GM23338 (cell line): ENCODE measurements at regions not wholly inside any gene's neighbourhood (a gene's known extent, or its start where the extent isn't known, plus 50 kb on each side); places are given as distances from the start of the nearest gene placed in this dataset.

Experiments used
- ATAC-seq: fragments of 200-7000 bp; cut with Tn5 transposase; 3 replicates; pipeline ENCODE4 v1.9.1; 2020
- DNase-seq: peaks from one replicate; pipeline ENCODE4 v3.0.0-alpha.2; 2015; ENCODE audit warnings: low spot score
- H2AFZ ChIP-seq: fragments of 200-600 bp; sonication (generic); 2 replicates; pipeline ENCODE4 v1.8.0; 2016; ENCODE audit warnings: antibody characterized with exemption, mild to moderate bottlenecking, moderate library complexity
- H3F3A ChIP-seq: fragments of 200-600 bp; sonication (generic); replicated peaks from 2 replicates; pipeline ENCODE4 v1.8.0; 2017; ENCODE audit warnings: antibody characterized with exemption, mixed run types, low read depth
- H3K27ac ChIP-seq: fragments of 200-600 bp; sonication (generic); 2 replicates; pipeline ENCODE4 v1.6.1; 2016; ENCODE audit warnings: low read depth
- H3K27me3 ChIP-seq: fragments of 200-600 bp; sonication (generic); 2 replicates; pipeline ENCODE4 v1.8.0; 2016; ENCODE audit warnings: mild to moderate bottlenecking, mixed run types, moderate library complexity; ENCODE audit not compliant: insufficient read depth
- H3K36me3 ChIP-seq: fragments of 200-600 bp; sonication (generic); 2 replicates; pipeline ENCODE4 v1.8.0; 2016; ENCODE audit warnings: mild to moderate bottlenecking; ENCODE audit not compliant: insufficient read depth
- H3K4me1 ChIP-seq: fragments of 200-600 bp; sonication (generic); 2 replicates; pipeline ENCODE4 v1.8.0; 2016; ENCODE audit warnings: mild to moderate bottlenecking, moderate library complexity; ENCODE audit not compliant: insufficient read depth
- H3K4me2 ChIP-seq: fragments of 200-600 bp; sonication (generic); 2 replicates; pipeline ENCODE4 v1.7.1; 2017; ENCODE audit warnings: mixed run types
- H3K4me3 ChIP-seq: fragments of 200-600 bp; sonication (generic); 2 replicates; pipeline ENCODE4 v1.6.1; 2016; ENCODE audit warnings: mixed run types
- H3K79me2 ChIP-seq: fragments of 200-600 bp; sonication (generic); replicated peaks from 2 replicates; pipeline ENCODE4 v1.8.0; 2017; ENCODE audit warnings: mild to moderate bottlenecking; ENCODE audit not compliant: insufficient read depth
- H3K9me2 ChIP-seq: fragments of 200-600 bp; sonication (generic); 2 replicates; pipeline ENCODE4 v1.8.0; 2017; ENCODE audit not compliant: insufficient read depth
- H4K20me1 ChIP-seq: fragments of 200-600 bp; sonication (generic); replicated peaks from 2 replicates; pipeline ENCODE4 v1.8.0; 2017; ENCODE audit warnings: mild to moderate bottlenecking; ENCODE audit not compliant: insufficient read depth
- H3K27ac Mint-ChIP-seq: 2 replicates; pipeline ENCODE4 v1.8.0; 2020; ENCODE audit warnings: inconsistent platforms, mild to moderate bottlenecking, moderate library complexity, mixed read lengths
- H3K27me3 Mint-ChIP-seq: 3 replicates; pipeline ENCODE4 v1.8.0; 2022; ENCODE audit warnings: low read depth, mild to moderate bottlenecking, moderate library complexity, mixed read lengths, inconsistent platforms; ENCODE audit not compliant: insufficient read depth, poor library complexity
- H3K36me3 Mint-ChIP-seq: 3 replicates; pipeline ENCODE4 v1.8.0; 2021; ENCODE audit warnings: low read depth, mild to moderate bottlenecking, inconsistent platforms, moderate library complexity, mixed read lengths
- H3K4me1 Mint-ChIP-seq: 3 replicates; pipeline ENCODE4 v1.8.0; 2020; ENCODE audit warnings: mild to moderate bottlenecking, inconsistent platforms, mixed read lengths
- H3K4me3 Mint-ChIP-seq: 3 replicates; pipeline ENCODE4 v1.8.0; 2021; ENCODE audit warnings: moderate library complexity, mild to moderate bottlenecking, inconsistent platforms, mixed read lengths
- H3K9me3 Mint-ChIP-seq: 3 replicates; pipeline ENCODE4 v1.8.0; 2020; ENCODE audit warnings: moderate library complexity, mild to moderate bottlenecking, inconsistent platforms, mixed read lengths
- CREB1 ChIP-seq: fragments of 250-450 bp; sonication (Bioruptor Pico); IDR thresholded peaks from 2 replicates; pipeline ENCODE4 v1.5.0; 2020; ENCODE audit warnings: low read depth, mild to moderate bottlenecking, moderate library complexity
- CTCF ChIP-seq, 2 experiments: fragments of 200-600 bp in 1 of 2; sonication (generic) in 1 of 2; conservative IDR thresholded peaks; 2 replicates each; pipeline versions ENCODE4 v1.5.1 to v1.6.1; 2016 to 2017; ENCODE audit warnings: antibody characterized with exemption in 2 of 2, low read depth in 2 of 2, mild to moderate bottlenecking in 2 of 2, moderate library complexity in 1 of 2
- ETS1 ChIP-seq: IDR thresholded peaks from 2 replicates; pipeline ENCODE4 v1.6.1; 2016; ENCODE audit warnings: antibody characterized with exemption
- EZH2 ChIP-seq: fragments of 200-600 bp; sonication (generic); IDR thresholded peaks from one replicate; pipeline ENCODE4 v1.8.0; 2017; ENCODE audit warnings: antibody characterized with exemption, mild to moderate bottlenecking, low read depth; ENCODE audit not compliant: unreplicated experiment
- EZH2phosphoT487 ChIP-seq: fragments of 200-600 bp; sonication (generic); IDR thresholded peaks from one replicate; pipeline ENCODE4 v1.8.1; 2018; ENCODE audit warnings: antibody characterized with exemption; ENCODE audit not compliant: unreplicated experiment
- JUNB ChIP-seq: IDR thresholded peaks from one replicate; pipeline ENCODE4 v1.6.1; 2016; ENCODE audit warnings: antibody characterized with exemption; ENCODE audit not compliant: unreplicated experiment
- NANOG ChIP-seq: IDR thresholded peaks from 2 replicates; pipeline ENCODE4 v1.6.1; 2016; ENCODE audit warnings: antibody characterized with exemption, borderline replicate concordance
- POLR2AphosphoS5 ChIP-seq: IDR thresholded peaks from 2 replicates; pipeline ENCODE4 v1.6.1; 2016; ENCODE audit warnings: antibody characterized with exemption, low read depth
- REST ChIP-seq: IDR thresholded peaks from one replicate; pipeline ENCODE4 v1.6.1; 2018; ENCODE audit warnings: antibody characterized with exemption; ENCODE audit not compliant: unreplicated experiment
- STAT1 ChIP-seq: IDR thresholded peaks from one replicate; pipeline ENCODE4 v1.6.1; 2016; ENCODE audit warnings: antibody characterized with exemption; ENCODE audit not compliant: unreplicated experiment
- ZNF114 ChIP-seq: fragments of 250-450 bp; sonication (Bioruptor Pico); IDR thresholded peaks from 2 replicates; pipeline ENCODE4 v1.5.0; 2020; ENCODE audit warnings: mild to moderate bottlenecking, moderate library complexity
- ZNF331 ChIP-seq: fragments of 250-450 bp; sonication (Bioruptor Pico); IDR thresholded peaks from 2 replicates; pipeline ENCODE4 v1.5.0; 2020; ENCODE audit warnings: low read depth, mild to moderate bottlenecking, moderate library complexity
- ZNF462 ChIP-seq: fragments of 250-450 bp; sonication (Bioruptor Pico); IDR thresholded peaks from 2 replicates; pipeline ENCODE4 v1.5.0; 2020; ENCODE audit warnings: mild to moderate bottlenecking, moderate library complexity

- Mint-ChIP-seq H3K9me3 (peaks cover 3% of the 10 kb centered on the region; the same call in 2 of the 3 replicates), H3K4me3 (no peak overlapping the region), H3K27ac (no peak overlapping the region), H3K27me3 (peaks cover 3% of the 10 kb centered on the region), H3K36me3 (no peaks in the 10 kb centered on the region; the same call in 2 of the 3 replicates), H3K4me1 (no peaks in the 10 kb centered on the region)
- no peaks in the 10 kb centered on the region for H3K27me3 ChIP-seq
- DNase-seq (no peak), ATAC-seq (no peak)
- no peaks in the 10 kb centered on the region for H3K36me3 ChIP-seq
- H3K79me2 ChIP-seq = no peaks in the 10 kb centered on the region
- no peaks in the 10 kb centered on the region for H3K9me2 ChIP-seq
- no peak overlapping the region for H3K4me3 ChIP-seq
- TF ChIP-seq ZNF462 (CRISPR knock-in tag) = no peak
- TF ChIP-seq ZNF331 (CRISPR knock-in tag) = no peak
- TF ChIP-seq ZNF114 (CRISPR knock-in tag) = no peak
- no peak for TF ChIP-seq JUNB
- no peak for TF ChIP-seq NANOG
- no peak for TF ChIP-seq REST
- TF ChIP-seq ETS1 = no peak
- no peak for TF ChIP-seq STAT1
- no peak for TF ChIP-seq EZH2
- TF ChIP-seq CTCF (conservative IDR thresholded peaks at IDR 0.05; ENCODE audit: low read depth in 2 of 2) = no peak
- no peak for TF ChIP-seq EZH2phosphoT487
- TF ChIP-seq CREB1 (CRISPR knock-in tag) = no peak
- no peak for TF ChIP-seq POLR2AphosphoS5
- no peaks in the 10 kb centered on the region for H3F3A ChIP-seq
- no peak overlapping the region for H3K27ac ChIP-seq
- no peak overlapping the region for H3K4me2 ChIP-seq
- H4K20me1 ChIP-seq = no peaks in the 10 kb centered on the region
- H2AFZ ChIP-seq = no peak overlapping the region
- H3K4me1 ChIP-seq = no peaks in the 10 kb centered on the region
Measured at GRCh38 chr12:20063116-20063515, 305.2 kb upstream of the PDE3A start.
